ENCODE measurements at regions not wholly inside any gene's neighbourhood (a gene's known extent, or its start where the extent isn't known, plus 50 kb on each side); places are given as distances from the start of the nearest gene placed in this dataset.

DNA sequence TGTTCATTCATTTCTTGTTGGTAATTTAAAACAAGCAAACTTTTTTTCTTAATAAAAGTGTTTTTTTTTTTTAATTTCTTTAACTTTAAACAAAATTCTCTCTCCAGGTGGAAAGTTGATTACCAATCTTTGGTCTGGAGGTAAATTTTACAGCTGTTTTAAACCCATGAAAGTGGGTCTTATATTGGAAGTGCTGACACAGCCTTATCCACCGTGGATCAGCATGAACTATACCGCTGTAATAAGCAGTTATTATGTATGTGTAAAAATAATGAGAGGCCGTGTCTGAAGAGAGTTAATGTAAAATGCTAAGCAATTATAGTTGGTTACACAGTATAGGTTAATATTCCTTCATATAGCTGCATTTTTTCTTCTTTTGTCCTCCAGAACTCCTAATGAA is 378.1 kb upstream of the ATP5MC3 start:
- no peak for DNase-seq (ENCODE audit: extremely low spot score)
- ChIA-PET POLR2A (no interaction called here), CTCF (no interaction called here)
- TF ChIP-seq L3MBTL2 (conservative IDR thresholded peaks at IDR 0.05) = no peak

DNA sequence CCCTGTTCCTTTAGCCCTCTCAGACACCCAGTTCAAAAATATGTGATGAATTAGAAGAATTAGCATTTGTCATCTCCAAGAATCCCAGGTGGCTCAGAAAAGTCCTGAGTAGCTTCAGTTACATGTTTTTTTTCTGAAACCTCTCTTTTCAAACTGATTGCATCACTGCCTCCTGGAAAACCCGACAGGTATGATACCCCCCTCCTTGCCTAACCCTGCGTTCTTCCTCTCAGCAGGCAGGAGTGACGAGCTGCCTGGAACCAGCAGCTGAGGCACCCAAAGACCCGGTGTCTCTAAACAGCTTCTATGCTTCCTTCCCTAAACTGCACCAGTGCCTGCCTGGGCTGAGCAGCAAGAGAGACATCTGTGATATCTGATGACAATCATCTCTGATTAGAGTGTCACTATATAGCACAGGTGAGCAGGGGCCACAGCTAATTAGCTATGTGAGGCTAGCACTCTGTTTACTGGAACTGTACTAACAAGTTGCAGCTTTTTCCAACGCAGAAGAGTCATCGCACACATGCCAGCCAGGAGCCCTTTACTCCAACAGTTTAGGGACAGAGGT is 376.4 kb upstream of the ATP5MC3 start:
- no peak for TF ChIP-seq CTBP1 (IDR thresholded peaks at IDR 0.05; ENCODE audit: borderline replicate concordance)
- no peak for TF ChIP-seq TARDBP (IDR thresholded peaks at IDR 0.05)
- TF ChIP-seq PKNOX1 (IDR thresholded peaks at IDR 0.05) = no peak
- no peak for TF ChIP-seq ZNF384 (IDR thresholded peaks at IDR 0.05)
- no peak for TF ChIP-seq NFRKB (IDR thresholded peaks at IDR 0.05)
- TF ChIP-seq ARNT (IDR thresholded peaks at IDR 0.05) = no peak
- no peak for TF ChIP-seq LEF1 (IDR thresholded peaks at IDR 0.05; ENCODE audit: borderline replicate concordance)
- no peak for TF ChIP-seq FOXK2 (IDR thresholded peaks at IDR 0.05)
- no peak for TF ChIP-seq FOXA1 (IDR thresholded peaks at IDR 0.05)
- TF ChIP-seq SUZ12 (IDR thresholded peaks at IDR 0.05) = no peak
- TF ChIP-seq ELF4 (IDR thresholded peaks at IDR 0.05) = no peak
- no peak for TF ChIP-seq HDGF (IDR thresholded peaks at IDR 0.05; ENCODE audit: borderline replicate concordance)
- TF ChIP-seq BHLHE40 (IDR thresholded peaks at IDR 0.05; ENCODE audit: borderline replicate concordance) = no peak
- TF ChIP-seq FOXM1 (IDR thresholded peaks at IDR 0.05; ENCODE audit: borderline replicate concordance) = no peak
- TF ChIP-seq L3MBTL2 (conservative IDR thresholded peaks at IDR 0.05) = no peak
- no peak for TF ChIP-seq SP1 (IDR thresholded peaks at IDR 0.05)
- ChIA-PET POLR2A (no interaction called here), CTCF (interaction anchor here (0.6 kb wide), 1 partner anchor 188 kb away, joined by 3 read pairs; no protein-coding TSS in a partner anchor)
- no peak for DNase-seq (ENCODE audit: extremely low spot score)

- DNase-seq (ENCODE audit: extremely low spot score) = no peak
- no peak for TF ChIP-seq CTBP1 (IDR thresholded peaks at IDR 0.05; ENCODE audit: borderline replicate concordance)
- TF ChIP-seq SP1 (IDR thresholded peaks at IDR 0.05) = no peak
- TF ChIP-seq FOXA1 (IDR thresholded peaks at IDR 0.05) = no peak
- no peak for TF ChIP-seq SUZ12 (IDR thresholded peaks at IDR 0.05)
- TF ChIP-seq TARDBP (IDR thresholded peaks at IDR 0.05) = no peak
- no peak for TF ChIP-seq ZNF384 (IDR thresholded peaks at IDR 0.05)
- TF ChIP-seq NFRKB (IDR thresholded peaks at IDR 0.05) = no peak
- TF ChIP-seq BHLHE40 (IDR thresholded peaks at IDR 0.05; ENCODE audit: borderline replicate concordance) = no peak
- TF ChIP-seq L3MBTL2 (conservative IDR thresholded peaks at IDR 0.05) = no peak
- TF ChIP-seq PKNOX1 (IDR thresholded peaks at IDR 0.05) = no peak
- POLR2A ChIA-PET = no interaction called here
- CTCF ChIA-PET = no interaction called here
Observed at GRCh38 chr2:175553910-175554309, 372.4 kb upstream of the ATP5MC3 start.

GRCh38 chr2:175552902-175553301 is 371.4 kb upstream of the ATP5MC3 start:
- no peak for DNase-seq (ENCODE audit: extremely low spot score)
- CTCF ChIA-PET = no interaction called here
- POLR2A ChIA-PET = no interaction called here
- no peak for TF ChIP-seq NFRKB (IDR thresholded peaks at IDR 0.05)
- TF ChIP-seq PKNOX1 (IDR thresholded peaks at IDR 0.05) = peak; percentile 42; the same call in 1 of the 2 replicates

DNA sequence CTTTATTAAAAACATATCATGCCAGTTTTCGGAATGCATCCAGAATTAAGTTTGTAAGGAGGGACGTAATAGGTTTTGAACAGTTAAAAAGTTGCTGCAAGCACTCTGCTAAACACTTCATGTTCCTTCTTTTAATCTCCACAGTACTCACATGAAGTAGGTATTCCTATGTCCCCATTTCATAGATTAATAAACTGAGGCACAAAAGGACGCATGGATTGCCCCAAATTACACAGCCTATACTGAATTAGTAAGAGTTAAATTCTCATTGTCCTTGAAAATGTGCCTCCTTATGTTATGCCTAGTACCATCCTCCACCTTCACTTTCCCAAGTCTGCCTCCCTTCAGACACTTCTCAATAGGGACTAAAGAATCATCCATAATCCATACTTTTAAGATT is 358.9 kb upstream of the ATP5MC3 start:
- no peak for DNase-seq (ENCODE audit: extremely low spot score)

DNA sequence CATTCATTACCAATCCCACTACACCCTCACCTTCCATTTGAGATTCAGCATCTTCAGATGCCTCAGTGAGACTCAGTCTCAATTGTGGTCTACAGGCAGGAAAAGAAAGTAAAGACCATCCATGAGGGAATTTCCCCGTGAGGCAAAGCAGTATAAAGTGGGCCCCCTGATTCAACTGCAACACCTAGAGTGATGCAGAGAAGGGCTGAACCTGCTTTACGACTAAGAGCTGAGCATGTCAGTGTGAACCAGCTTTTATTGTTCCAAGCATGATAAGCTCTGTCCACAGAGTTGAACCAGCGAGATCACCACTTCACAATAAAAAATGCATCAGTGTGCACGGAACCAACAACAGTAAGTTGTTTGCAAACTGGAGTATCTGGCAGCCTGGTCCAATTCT is 357.6 kb upstream of the ATP5MC3 start:
- TF ChIP-seq PKNOX1 (IDR thresholded peaks at IDR 0.05) = no peak
- TF ChIP-seq NFRKB (IDR thresholded peaks at IDR 0.05) = no peak
- TF ChIP-seq SP1 (IDR thresholded peaks at IDR 0.05) = no peak
- no peak for TF ChIP-seq ELF4 (IDR thresholded peaks at IDR 0.05)
- no peak for TF ChIP-seq LEF1 (IDR thresholded peaks at IDR 0.05; ENCODE audit: borderline replicate concordance)
- TF ChIP-seq FOXA1 (IDR thresholded peaks at IDR 0.05) = no peak
- no peak for TF ChIP-seq TARDBP (IDR thresholded peaks at IDR 0.05)

More for the DNA sequence above, 358.9 kb upstream of the ATP5MC3 start:
- POLR2A ChIA-PET = no interaction called here
- CTCF ChIA-PET = no interaction called here
- TF ChIP-seq SP1 (IDR thresholded peaks at IDR 0.05) = no peak
- no peak for TF ChIP-seq LEF1 (IDR thresholded peaks at IDR 0.05; ENCODE audit: borderline replicate concordance)
- no peak for TF ChIP-seq ARNT (IDR thresholded peaks at IDR 0.05)
- no peak for TF ChIP-seq FOXA1 (IDR thresholded peaks at IDR 0.05)
- TF ChIP-seq ELF4 (IDR thresholded peaks at IDR 0.05) = no peak
- no peak for TF ChIP-seq L3MBTL2 (conservative IDR thresholded peaks at IDR 0.05)
- no peak for TF ChIP-seq ZNF384 (IDR thresholded peaks at IDR 0.05)
- no peak for TF ChIP-seq FOXM1 (IDR thresholded peaks at IDR 0.05; ENCODE audit: borderline replicate concordance)
- TF ChIP-seq SUZ12 (IDR thresholded peaks at IDR 0.05) = no peak
- no peak for TF ChIP-seq HDGF (IDR thresholded peaks at IDR 0.05; ENCODE audit: borderline replicate concordance)
- no peak for TF ChIP-seq NFRKB (IDR thresholded peaks at IDR 0.05)
- no peak for TF ChIP-seq CTBP1 (IDR thresholded peaks at IDR 0.05; ENCODE audit: borderline replicate concordance)
- no peak for TF ChIP-seq FOXK2 (IDR thresholded peaks at IDR 0.05)
- TF ChIP-seq TARDBP (IDR thresholded peaks at IDR 0.05) = no peak

More for the DNA sequence above, 357.6 kb upstream of the ATP5MC3 start:
- DNase-seq (ENCODE audit: extremely low spot score) = no peak
- POLR2A ChIA-PET = no interaction called here
- CTCF ChIA-PET = no interaction called here
